H9 (cell line): ENCODE measurements at regions not wholly inside any gene's neighbourhood (a gene's known extent, or its start where the extent isn't known, plus 50 kb on each side); places are given as distances from the start of the nearest gene placed in this dataset.

Experiments used
- DNase-seq: peaks from one replicate; pipeline ENCODE4 v3.0.0-alpha.2; 2017
- H2AFZ ChIP-seq: one replicate; pipeline ENCODE4 v1.6.1; 2013; ENCODE audit warnings: mild to moderate bottlenecking, low read length, control low read depth, moderate library complexity
- H2AK5ac ChIP-seq: 2 replicates; pipeline ENCODE4 v1.6.1; 2013; ENCODE audit warnings: low read length, control low read depth, mixed read lengths; ENCODE audit not compliant: insufficient read length
- H2BK120ac ChIP-seq: one replicate; pipeline ENCODE4 v1.6.1; 2013; ENCODE audit warnings: low read depth, mild to moderate bottlenecking, low read length, control low read depth, inconsistent platforms; ENCODE audit not compliant: poor library complexity, severe bottlenecking
- H2BK12ac ChIP-seq: 2 replicates; pipeline ENCODE4 v1.6.1; 2013; ENCODE audit warnings: low read length, control low read depth, mixed read lengths, low read depth; ENCODE audit not compliant: insufficient read length
- H2BK15ac ChIP-seq: 2 replicates; pipeline ENCODE4 v1.6.1; 2013; ENCODE audit warnings: low read depth, low read length, control low read depth
- H2BK20ac ChIP-seq: one replicate; pipeline ENCODE4 v1.6.1; 2013; ENCODE audit warnings: low read depth, mild to moderate bottlenecking, low read length, control low read depth, inconsistent platforms; ENCODE audit not compliant: poor library complexity, severe bottlenecking
- H2BK5ac ChIP-seq: 2 replicates; pipeline ENCODE4 v1.6.1; 2013; ENCODE audit warnings: low read length, control low read depth, mixed read lengths; ENCODE audit not compliant: insufficient read length
- H3K14ac ChIP-seq: 2 replicates; pipeline ENCODE4 v1.6.1; 2013; ENCODE audit warnings: low read length, control low read depth; ENCODE audit not compliant: insufficient read depth
- H3K18ac ChIP-seq: 2 replicates; pipeline ENCODE4 v1.6.1; 2013; ENCODE audit warnings: low read depth, mild to moderate bottlenecking, mixed read lengths, low read length, control low read depth; ENCODE audit not compliant: insufficient read length
- H3K23ac ChIP-seq: 2 replicates; pipeline ENCODE4 v1.6.1; 2013; ENCODE audit warnings: low read length, control low read depth, mixed read lengths, low read depth; ENCODE audit not compliant: insufficient read length
- H3K23me2 ChIP-seq: 2 replicates; pipeline ENCODE4 v1.6.1; 2013; ENCODE audit warnings: low read depth, mild to moderate bottlenecking, mixed read lengths, low read length, control low read depth; ENCODE audit not compliant: insufficient read length, poor library complexity, severe bottlenecking
- H3K27ac ChIP-seq: 2 replicates; pipeline ENCODE4 v1.5.1; 2013; ENCODE audit warnings: low read length, control low read depth, mixed read lengths, low read depth; ENCODE audit not compliant: insufficient read length
- H3K27me3 ChIP-seq: 2 replicates; pipeline ENCODE4 v1.6.1; 2013; ENCODE audit warnings: low read length, control low read depth, inconsistent platforms; ENCODE audit not compliant: insufficient read depth
- H3K4ac ChIP-seq: 2 replicates; pipeline ENCODE4 v1.6.1; 2013; ENCODE audit warnings: low read depth, mild to moderate bottlenecking, control low read depth, inconsistent platforms, low read length, moderate library complexity
- H3K4me1 ChIP-seq: 2 replicates; pipeline ENCODE4 v1.6.1; 2013; ENCODE audit warnings: low read length, control low read depth, inconsistent platforms; ENCODE audit not compliant: insufficient read depth
- H3K4me2 ChIP-seq: 2 replicates; pipeline ENCODE4 v1.6.1; 2013; ENCODE audit warnings: low read length, control low read depth, mixed read lengths; ENCODE audit not compliant: insufficient read length, insufficient read depth
- H3K56ac ChIP-seq: 2 replicates; pipeline ENCODE4 v1.6.1; 2013; ENCODE audit warnings: low read depth, mild to moderate bottlenecking, mixed read lengths, low read length, control low read depth; ENCODE audit not compliant: insufficient read length
- H3K79me1 ChIP-seq: 2 replicates; pipeline ENCODE4 v1.6.1; 2013; ENCODE audit warnings: low read depth, mild to moderate bottlenecking, moderate library complexity, low read length, control low read depth, inconsistent platforms; ENCODE audit not compliant: insufficient read depth, poor library complexity, severe bottlenecking
- H3K79me2 ChIP-seq: 2 replicates; pipeline ENCODE4 v1.6.1; 2013; ENCODE audit warnings: low read length, control low read depth, inconsistent platforms; ENCODE audit not compliant: insufficient read depth
- H3K9ac ChIP-seq: 2 replicates; pipeline ENCODE4 v1.6.1; 2013; ENCODE audit warnings: low read length, control low read depth, mixed read lengths; ENCODE audit not compliant: insufficient read length; ENCODE audit errors: extremely low read depth
- H3K9me3 ChIP-seq: one replicate; pipeline ENCODE4 v1.6.1; 2013; ENCODE audit warnings: low read depth, low read length, inconsistent platforms; ENCODE audit not compliant: control insufficient read depth
- H3T11ph ChIP-seq: one replicate; pipeline ENCODE4 v1.6.1; 2013; ENCODE audit warnings: mild to moderate bottlenecking, low read length, control low read depth, inconsistent platforms
- H4K20me1 ChIP-seq: one replicate; pipeline ENCODE4 v1.6.1; 2013; ENCODE audit not compliant: control insufficient read depth, insufficient read length, insufficient read depth
- H4K5ac ChIP-seq: 2 replicates; pipeline ENCODE4 v1.6.1; 2013; ENCODE audit warnings: low read depth, mild to moderate bottlenecking, mixed read lengths, low read length, control low read depth; ENCODE audit not compliant: insufficient read length
- H4K8ac ChIP-seq: replicated peaks from 2 replicates; pipeline ENCODE4 v1.6.1; 2013; ENCODE audit warnings: low read length, control low read depth, mixed read lengths, low read depth; ENCODE audit not compliant: insufficient read length
- H4K91ac ChIP-seq: 2 replicates; pipeline ENCODE4 v1.6.1; 2013; ENCODE audit warnings: low read depth, mild to moderate bottlenecking, moderate library complexity, mixed read lengths, low read length, control low read depth; ENCODE audit not compliant: insufficient read length
- H3K27ac Mint-ChIP-seq, 3 experiments: 2 replicates in 2 of 3; 3 replicates in 1 of 3; pipeline ENCODE4 v1.8.0; 2020 to 2021; ENCODE audit warnings: mixed read lengths in 3 of 3, mild to moderate bottlenecking in 1 of 3, moderate library complexity in 1 of 3
- H3K27me3 Mint-ChIP-seq: 2 replicates; pipeline ENCODE4 v1.8.0; 2021; ENCODE audit warnings: low read depth, mild to moderate bottlenecking, moderate library complexity, mixed read lengths
- H3K36me3 Mint-ChIP-seq, 3 experiments: 2 replicates in 2 of 3; 3 replicates in 1 of 3; pipeline ENCODE4 v1.8.0; 2020 to 2021; ENCODE audit warnings: low read depth in 3 of 3, mixed read lengths in 3 of 3; ENCODE audit not compliant: insufficient read depth in 1 of 3
- H3K4me1 Mint-ChIP-seq, 2 experiments: 2 replicates each; pipeline ENCODE4 v1.8.0; 2020; ENCODE audit warnings: mixed read lengths in 2 of 2
- H3K4me3 Mint-ChIP-seq, 2 experiments: 2 replicates in 1 of 2; 3 replicates in 1 of 2; pipeline ENCODE4 v1.8.0; 2020 to 2021; ENCODE audit warnings: mild to moderate bottlenecking in 2 of 2, mixed read lengths in 2 of 2, moderate library complexity in 1 of 2
- H3K9me3 Mint-ChIP-seq, 2 experiments: 2 replicates in 1 of 2; 3 replicates in 1 of 2; pipeline ENCODE4 v1.8.0; 2020; ENCODE audit warnings: mild to moderate bottlenecking in 2 of 2, mixed read lengths in 2 of 2, moderate library complexity in 1 of 2
- CTCF ChIP-seq: fragments of 200-600 bp; sonication (generic); conservative IDR thresholded peaks from 3 replicates; pipeline ENCODE4 v1.8.0; 2021; ENCODE audit warnings: antibody characterized with exemption, mild to moderate bottlenecking
- WGBS: extraction: QIAGEN DNeasy Blood & Tissue Kit; methylation state at CpG from one replicate; pipeline ENCODE4 v1.1.7; 2013; ENCODE audit warnings: missing lambda C conversion rate, low lambda C conversion rate, mixed read lengths; ENCODE audit not compliant: insufficient read length; ENCODE audit errors: extremely low coverage; 5-methylcytosine and 5-hydroxymethylcytosine counted together

- Histone ChIP-seq H3K4me2 (peak overlapping the region; percentile 17), H3K14ac (no peak overlapping the region), H3K23me2 (no peaks in the 10 kb centered on the region), H3K79me1 (no peaks in the 10 kb centered on the region), H4K91ac (no peak overlapping the region), H2BK20ac (no peak overlapping the region), H3K27ac (no peak overlapping the region), H3K4me1 (peaks cover 8% of the 10 kb centered on the region; the same call in 1 of the 2 replicates), H4K20me1 (no peaks in the 10 kb centered on the region), H2BK5ac (no peak overlapping the region), H3K4ac (no peak overlapping the region), H3K56ac (no peak overlapping the region), H3K79me2 (no peaks in the 10 kb centered on the region), H4K5ac (no peak overlapping the region), H4K8ac (no peak overlapping the region), H3K18ac (no peak overlapping the region), H3K9me3 (no peaks in the 10 kb centered on the region), H3K27me3 (no peaks in the 10 kb centered on the region; the same call in 1 of the 2 replicates), H2BK12ac (no peak overlapping the region), H2AFZ (no peak overlapping the region), H3K9ac (no peak overlapping the region), H3K23ac (no peak overlapping the region), H2BK15ac (no peak overlapping the region), H2BK120ac (no peak overlapping the region), H3T11ph (no peak overlapping the region), H2AK5ac (no peak overlapping the region)
- H3K4me3 Mint-ChIP-seq = peak overlapping the region in 1 of 2 experiments; percentile 29; a peak in 2 of 5 replicates
- TF ChIP-seq CTCF = peak; percentile 68
- no peaks in the 10 kb centered on the region for H3K27me3 Mint-ChIP-seq
- no peak for DNase-seq
- peaks cover 15 to 19% of the 10 kb centered on the region in 2 experiments for H3K4me1 Mint-ChIP-seq
- H3K36me3 Mint-ChIP-seq = 0 out of 7 replicates have a peak, but pooled peaks cover 0 to 3% (median 3%) of the 10 kb centered on the region in 3 experiments
- peaks cover 15 to 32% of the 10 kb centered on the region in 2 experiments for H3K9me3 Mint-ChIP-seq
- peak overlapping the region in 1 of 3 experiments; percentile 64; a peak in 2 of 7 replicates for H3K27ac Mint-ChIP-seq
- WGBS = no CpG with 5 or more reads among the region's 3 CpGs
These were observed 148.8 kb upstream of the MID1 start for GRCh38 chrX:10769195-10769594.
